Spleen (tissue), 11 donors: ENCODE measurements at regions not wholly inside any gene's neighbourhood (a gene's known extent, or its start where the extent isn't known, plus 50 kb on each side); places are given as distances from the start of the nearest gene placed in this dataset.
"Not testable (repeated sequence)": the region's sequence is repeated elsewhere in the genome, so short reads cannot be mapped to it uniquely, and the experiment has no call there.

ENCODE experiments used
- DNase-seq: peaks from one replicate; pipeline ENCODE4 v3.0.0-alpha.2; 2020
- H3K27ac ChIP-seq, 8 donors: fragments of 200-600 bp; sonication (generic) in 7 of 8; 1 replicate in 4 of 8; 2 replicates in 4 of 8; pipeline versions ENCODE4 v1.5.0 to v1.8.0; 2016 to 2021; ENCODE audit warnings: inconsistent platforms in 4 of 8, mild to moderate bottlenecking in 4 of 8, moderate library complexity in 1 of 8
- H3K27me3 ChIP-seq, 7 donors: fragments of 200-600 bp; sonication (generic) in 6 of 7; replicated peaks in 1 of 7; 1 replicate in 4 of 7; 2 replicates in 3 of 7; pipeline versions ENCODE4 v1.5.0 to v1.8.0; 2016 to 2021; ENCODE audit warnings: inconsistent platforms in 3 of 7, mild to moderate bottlenecking in 1 of 7
- H3K36me3 ChIP-seq, 6 donors: fragments of 200-600 bp; sonication (generic) in 5 of 6; 1 replicate in 4 of 6; 2 replicates in 2 of 6; pipeline versions ENCODE4 v1.5.0 to v1.8.0; 2016 to 2021; ENCODE audit warnings: inconsistent platforms in 2 of 6
- H3K4me1 ChIP-seq, 6 donors: fragments of 200-600 bp; sonication (generic) in 5 of 6; 1 replicate in 3 of 6; 2 replicates in 3 of 6; pipeline versions ENCODE4 v1.5.0 to v1.8.0; 2016 to 2021; ENCODE audit warnings: inconsistent platforms in 3 of 6
- H3K4me3 ChIP-seq, 8 donors: fragments of 200-600 bp; sonication (generic) in 7 of 8; 1 replicate in 4 of 8; 2 replicates in 4 of 8; pipeline versions ENCODE4 v1.5.0 to v1.8.0; 2016 to 2021; ENCODE audit warnings: inconsistent platforms in 4 of 8, mild to moderate bottlenecking in 4 of 8, moderate library complexity in 2 of 8
- H3K9me3 ChIP-seq, 8 donors: fragments of 200-600 bp; sonication (generic) in 7 of 8; 1 replicate in 4 of 8; 2 replicates in 4 of 8; pipeline versions ENCODE4 v1.5.0 to v1.8.0; 2016 to 2021; ENCODE audit warnings: inconsistent platforms in 4 of 8
- POLR2A ChIP-seq, 3 donors: fragments of 450-650 bp; IDR thresholded peaks; one replicate each; pipeline ENCODE4 v1.5.1; 2017; ENCODE audit warnings: antibody characterized with exemption in 3 of 3, mild to moderate bottlenecking in 1 of 3
- POLR2AphosphoS5 ChIP-seq, 3 donors: sonication (generic); formaldehyde crosslinking; IDR thresholded peaks; one replicate each; pipeline ENCODE4 v1.5.1; 2017; ENCODE audit warnings: antibody characterized with exemption in 3 of 3
- WGBS, 5 donors: extraction: QIAGEN DNeasy Blood & Tissue Kit in 3 of 5; methylation state at CpG; one replicate each; pipeline versions ENCODE4 v1.1.5 to v1.1.7; 2013 to 2018; 5-methylcytosine and 5-hydroxymethylcytosine counted together
- intact Hi-C: fragments of 100-400 bp; cut with DNase I; formaldehyde crosslinking; loops from one replicate; pipeline ENCODE4 v1.15.0; 2023; ENCODE audit warnings: low total_unique reads
- TF ChIP-seq, protein P1 (sequence below), 11 experiments: fragments of 200-600 bp in 7 of 11; fragments of 450-650 bp in 4 of 11; sonication (generic) in 4 of 11; IDR thresholded peaks in 8 of 11; conservative IDR thresholded peaks in 3 of 11; 1 replicate in 7 of 11; 2 replicates in 4 of 11; pipeline versions ENCODE4 v1.4.0 to v1.8.0; 2016 to 2021; ENCODE audit warnings: antibody characterized with exemption in 11 of 11, inconsistent platforms in 4 of 11, mild to moderate bottlenecking in 1 of 11
- donor health status: healthy with polysubstance abuse.
- donor health status: DM: no; HTN: no; CAD: no; lungs with moderate emphysema.
- donor health status: DM: no; HTN: no; CAD: no.
- donor health status: Bipolar disorder and iron deficiency.
- donor health status: healthy.
- donor health status: DM: no; HTN: no; CAD: no.
- donor health status: DM: yes; HTN: yes; CAD: no.

DNA sequence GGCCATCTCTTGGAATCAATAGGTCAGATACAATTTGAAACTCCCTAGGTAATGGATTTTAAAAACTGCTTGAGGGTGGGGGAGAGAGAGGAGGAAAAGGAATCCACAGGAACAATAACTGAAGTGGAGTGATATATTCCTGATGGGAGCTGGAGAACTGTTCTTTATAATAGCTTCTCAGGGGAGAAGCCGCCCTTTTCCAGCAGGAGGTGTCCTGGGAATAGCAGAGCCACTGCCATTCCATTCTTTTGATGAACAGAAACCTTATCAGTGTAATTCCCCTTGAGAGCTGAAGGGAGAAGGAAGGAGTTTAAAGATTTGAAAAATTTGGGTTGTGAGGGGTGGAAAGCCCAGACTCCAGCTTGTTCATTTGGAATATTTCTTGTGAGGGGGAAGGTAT is 504.9 kb upstream of the DPH6 start:
- 65 to 94% (median 85%) methylated on average over 1 of the region's 1 CpG for WGBS, 5 donors
- no peaks in the 10 kb centered on the region for H3K36me3 ChIP-seq
- TF ChIP-seq, protein P1, sequence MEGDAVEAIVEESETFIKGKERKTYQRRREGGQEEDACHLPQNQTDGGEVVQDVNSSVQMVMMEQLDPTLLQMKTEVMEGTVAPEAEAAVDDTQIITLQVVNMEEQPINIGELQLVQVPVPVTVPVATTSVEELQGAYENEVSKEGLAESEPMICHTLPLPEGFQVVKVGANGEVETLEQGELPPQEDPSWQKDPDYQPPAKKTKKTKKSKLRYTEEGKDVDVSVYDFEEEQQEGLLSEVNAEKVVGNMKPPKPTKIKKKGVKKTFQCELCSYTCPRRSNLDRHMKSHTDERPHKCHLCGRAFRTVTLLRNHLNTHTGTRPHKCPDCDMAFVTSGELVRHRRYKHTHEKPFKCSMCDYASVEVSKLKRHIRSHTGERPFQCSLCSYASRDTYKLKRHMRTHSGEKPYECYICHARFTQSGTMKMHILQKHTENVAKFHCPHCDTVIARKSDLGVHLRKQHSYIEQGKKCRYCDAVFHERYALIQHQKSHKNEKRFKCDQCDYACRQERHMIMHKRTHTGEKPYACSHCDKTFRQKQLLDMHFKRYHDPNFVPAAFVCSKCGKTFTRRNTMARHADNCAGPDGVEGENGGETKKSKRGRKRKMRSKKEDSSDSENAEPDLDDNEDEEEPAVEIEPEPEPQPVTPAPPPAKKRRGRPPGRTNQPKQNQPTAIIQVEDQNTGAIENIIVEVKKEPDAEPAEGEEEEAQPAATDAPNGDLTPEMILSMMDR (IDR thresholded peaks at IDR 0.05 in 8 of 11, conservative IDR thresholded peaks at IDR 0.05 in 3 of 11) = no peak
- TF ChIP-seq POLR2A (IDR thresholded peaks at IDR 0.05) = no peak
- no peak for TF ChIP-seq POLR2AphosphoS5 (IDR thresholded peaks at IDR 0.05)
- H3K4me1 ChIP-seq = no peaks in the 10 kb centered on the region
- H3K27ac ChIP-seq = no peak overlapping the region
- no peaks in the 10 kb centered on the region for H3K27me3 ChIP-seq
- DNase-seq = no peak
- no peak overlapping the region for H3K4me3 ChIP-seq
- intact Hi-C loops = no loop called here
- peaks cover 0 to 6% (median 0%) of the 10 kb centered on the region in 8 donors for H3K9me3 ChIP-seq

DNA sequence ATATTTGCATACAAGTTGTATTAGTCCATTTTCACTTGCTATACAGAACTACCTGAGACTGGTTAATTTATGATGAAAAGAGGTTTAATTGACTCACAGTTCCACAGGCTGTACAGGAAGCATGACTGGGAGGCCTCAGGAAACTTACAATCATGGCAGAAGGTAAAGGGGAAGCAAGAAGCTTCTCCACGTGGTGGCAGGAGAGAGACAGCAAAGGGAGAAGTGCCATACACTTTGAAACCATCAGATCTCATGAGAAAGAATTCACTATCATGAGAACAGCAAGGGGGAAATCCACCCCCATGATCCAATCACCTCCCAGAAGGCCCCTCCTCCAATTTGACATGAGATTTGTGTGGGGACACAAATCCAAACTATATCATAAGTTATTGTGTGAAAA is 506.7 kb upstream of the DPH6 start:
- H3K4me1 ChIP-seq, H3K27me3 ChIP-seq, H3K27ac ChIP-seq, intact Hi-C loops, H3K36me3 ChIP-seq, H3K9me3 ChIP-seq, H3K4me3 ChIP-seq, DNase-seq: not testable (repeated sequence)
- WGBS, 5 donors = 11 to 32% (median 12%) methylated on average over 1 of the region's 1 CpG

DNA sequence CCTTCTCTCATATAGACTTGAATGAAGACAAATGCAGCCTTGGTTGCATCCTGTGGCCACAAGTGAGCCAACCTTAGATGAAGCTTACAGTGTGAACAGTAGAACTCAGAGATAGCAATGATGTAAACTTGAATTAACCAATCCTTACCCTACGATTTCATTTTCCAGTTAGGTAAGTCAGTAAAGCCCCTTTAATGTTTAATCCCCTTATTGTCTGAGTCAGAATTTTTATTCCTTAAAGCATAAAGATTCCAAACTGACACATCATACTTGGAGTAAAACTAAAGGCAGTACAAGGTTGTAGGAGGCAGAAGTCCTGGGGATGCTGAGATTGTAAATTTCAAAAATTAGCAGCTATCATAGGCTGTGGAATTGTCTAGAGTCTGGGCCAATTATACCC is 507.8 kb upstream of the DPH6 start:
- H3K36me3 ChIP-seq = no peaks in the 10 kb centered on the region
- no peaks in the 10 kb centered on the region for H3K9me3 ChIP-seq
- no peak overlapping the region for H3K27ac ChIP-seq
- 69 to 84% (median 74%) methylated on average over 1 of the region's 1 CpG for whole genome bisulfite sequencing, 5 donors
- no peak overlapping the region for H3K4me3 ChIP-seq
- no peaks in the 10 kb centered on the region for H3K27me3 ChIP-seq
- no peak for DNase-seq
- intact Hi-C loops = no loop called here
- TF ChIP-seq, protein P1 (IDR thresholded peaks at IDR 0.05 in 8 of 11, conservative IDR thresholded peaks at IDR 0.05 in 3 of 11) = no peak
- no peak for TF ChIP-seq POLR2AphosphoS5 (IDR thresholded peaks at IDR 0.05)
- no peak for TF ChIP-seq POLR2A (IDR thresholded peaks at IDR 0.05)
- H3K4me1 ChIP-seq = no peaks in the 10 kb centered on the region

DNA sequence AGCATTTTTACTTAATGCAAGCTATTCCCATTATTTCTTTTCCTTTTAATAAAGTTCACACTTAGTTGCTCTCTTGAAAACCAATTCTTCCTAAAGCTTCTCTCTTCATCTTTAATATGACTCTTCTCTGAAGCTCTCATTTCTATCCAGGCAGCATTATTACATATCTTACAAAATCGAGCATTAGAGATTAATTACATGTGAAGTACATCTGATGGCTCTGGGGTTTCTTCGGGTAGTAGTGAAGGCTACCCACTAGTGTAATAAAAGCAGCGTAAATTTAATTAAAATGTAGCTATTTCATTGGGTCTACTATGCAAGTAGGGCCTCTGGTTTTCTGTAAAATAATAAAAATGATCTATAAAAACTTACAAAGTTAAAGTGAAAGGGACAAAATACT is 513.6 kb upstream of the DPH6 start:
- Histone ChIP-seq H3K27me3 (no peaks in the 10 kb centered on the region), H3K4me1 (no peaks in the 10 kb centered on the region), H3K36me3 (no peaks in the 10 kb centered on the region), H3K4me3 (no peak overlapping the region), H3K9me3 (no peaks in the 10 kb centered on the region), H3K27ac (no peak overlapping the region)
- intact Hi-C loops = no loop called here
- no peak for TF ChIP-seq POLR2A (IDR thresholded peaks at IDR 0.05)
- TF ChIP-seq POLR2AphosphoS5 (IDR thresholded peaks at IDR 0.05) = no peak
- TF ChIP-seq, protein P1 (IDR thresholded peaks at IDR 0.05 in 8 of 11, conservative IDR thresholded peaks at IDR 0.05 in 3 of 11) = no peak
- 76 to 88% (median 83%) methylated on average over 3 of the region's 3 CpGs for WGBS, 5 donors
- no peak for DNase-seq

DNA sequence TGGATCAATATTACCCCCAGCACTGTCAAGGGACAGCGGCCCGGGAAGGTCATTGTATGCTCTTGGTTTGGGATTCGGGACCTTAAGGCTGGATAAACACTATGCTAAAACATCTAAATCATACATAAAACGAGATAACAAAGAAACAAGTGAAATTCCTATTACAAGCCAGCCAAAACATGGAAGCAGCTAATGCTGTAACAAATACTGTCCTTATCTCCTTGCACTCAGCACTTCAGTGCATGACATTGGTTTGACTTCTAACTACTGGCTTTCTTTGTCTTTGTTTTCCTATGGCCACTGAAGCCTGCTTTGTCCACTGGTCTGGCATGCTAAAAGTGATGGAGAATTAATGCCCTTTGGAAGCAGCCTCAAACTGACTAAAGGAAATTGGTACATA is 516.4 kb upstream of the DPH6 start:
- WGBS, 5 donors = 81 to 90% (median 83%) methylated on average over 4 of the region's 4 CpGs
- no peak for TF ChIP-seq POLR2AphosphoS5 (IDR thresholded peaks at IDR 0.05)
- TF ChIP-seq, protein P1 (IDR thresholded peaks at IDR 0.05 in 8 of 11, conservative IDR thresholded peaks at IDR 0.05 in 3 of 11) = no peak
- no peak for TF ChIP-seq POLR2A (IDR thresholded peaks at IDR 0.05)
- no peaks in the 10 kb centered on the region for H3K36me3 ChIP-seq
- intact Hi-C loops = no loop called here
- no peak for DNase-seq
- H3K27ac ChIP-seq = no peak overlapping the region
- no peak overlapping the region for H3K4me3 ChIP-seq
- no peaks in the 10 kb centered on the region for H3K27me3 ChIP-seq
- peaks cover 0 to 7% (median 0%) of the 10 kb centered on the region in 8 donors for H3K9me3 ChIP-seq
- no peaks in the 10 kb centered on the region for H3K4me1 ChIP-seq
